Retinal pigment epithelial cell (primary cell): ENCODE measurements at regions not wholly inside any gene's neighbourhood (a gene's known extent, or its start where the extent isn't known, plus 50 kb on each side); places are given as distances from the start of the nearest gene placed in this dataset.

Experiments used
- DNase-seq: peaks from one replicate; pipeline ENCODE4 v3.0.0-alpha.2; 2010; ENCODE audit warnings: low read depth
- H3K4me3 ChIP-seq: 2 replicates; pipeline ENCODE4 v1.5.1; 2011; ENCODE audit warnings: mild to moderate bottlenecking, low read length, control low read depth, moderate library complexity
- TF ChIP-seq, protein P1 (sequence below): conservative IDR thresholded peaks from 2 replicates; pipeline ENCODE4 v1.5.1; 2011; ENCODE audit warnings: low read depth, low read length, control low read depth, inconsistent platforms

GRCh38 chr12:27394676-27395075 lies 51.9 kb upstream of the SMCO2 start:
- H3K4me3 ChIP-seq, result no peak overlapping the region
- DNase-seq, result no peak
- TF ChIP-seq, protein P1, sequence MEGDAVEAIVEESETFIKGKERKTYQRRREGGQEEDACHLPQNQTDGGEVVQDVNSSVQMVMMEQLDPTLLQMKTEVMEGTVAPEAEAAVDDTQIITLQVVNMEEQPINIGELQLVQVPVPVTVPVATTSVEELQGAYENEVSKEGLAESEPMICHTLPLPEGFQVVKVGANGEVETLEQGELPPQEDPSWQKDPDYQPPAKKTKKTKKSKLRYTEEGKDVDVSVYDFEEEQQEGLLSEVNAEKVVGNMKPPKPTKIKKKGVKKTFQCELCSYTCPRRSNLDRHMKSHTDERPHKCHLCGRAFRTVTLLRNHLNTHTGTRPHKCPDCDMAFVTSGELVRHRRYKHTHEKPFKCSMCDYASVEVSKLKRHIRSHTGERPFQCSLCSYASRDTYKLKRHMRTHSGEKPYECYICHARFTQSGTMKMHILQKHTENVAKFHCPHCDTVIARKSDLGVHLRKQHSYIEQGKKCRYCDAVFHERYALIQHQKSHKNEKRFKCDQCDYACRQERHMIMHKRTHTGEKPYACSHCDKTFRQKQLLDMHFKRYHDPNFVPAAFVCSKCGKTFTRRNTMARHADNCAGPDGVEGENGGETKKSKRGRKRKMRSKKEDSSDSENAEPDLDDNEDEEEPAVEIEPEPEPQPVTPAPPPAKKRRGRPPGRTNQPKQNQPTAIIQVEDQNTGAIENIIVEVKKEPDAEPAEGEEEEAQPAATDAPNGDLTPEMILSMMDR, result no peak

- no peak for DNase-seq
- H3K4me3 ChIP-seq, result no peak overlapping the region
- TF ChIP-seq, protein P1, result no peak
Measured at GRCh38 chr12:27396216-27396815, 50.2 kb upstream of the SMCO2 start.
